Gastrocnemius medialis (tissue), 4 donors: ENCODE measurements at regions not wholly inside any gene's neighbourhood (a gene's known extent, or its start where the extent isn't known, plus 50 kb on each side); places are given as distances from the start of the nearest gene placed in this dataset.
"Not testable (repeated sequence)": the region's sequence is repeated elsewhere in the genome, so short reads cannot be mapped to it uniquely, and the experiment has no call there.

Source experiments
- ATAC-seq, 2 donors: fragments of 150-250 bp; one replicate each; pipeline ENCODE4 v1.9.1; 2016
- DNase-seq, 2 donors: peaks; one replicate each; pipeline ENCODE4 v3.0.0-alpha.2; 2019
- H3K27ac ChIP-seq, 4 donors: fragments of 200-600 bp; sonication (generic); 1 replicate in 1 of 4; 2 replicates in 3 of 4; pipeline ENCODE4 v1.5.1; 2016 to 2018; ENCODE audit warnings: mild to moderate bottlenecking in 2 of 4, moderate library complexity in 1 of 4
- H3K27me3 ChIP-seq, 3 donors: fragments of 200-600 bp; sonication (generic) in 2 of 3; 1 replicate in 1 of 3; 2 replicates in 2 of 3; pipeline versions ENCODE4 v1.5.1 to v1.6.0; 2016 to 2019; ENCODE audit warnings: mild to moderate bottlenecking in 1 of 3, moderate library complexity in 1 of 3
- H3K36me3 ChIP-seq, 2 donors: fragments of 200-600 bp; sonication (generic) in 1 of 2; one replicate each; pipeline ENCODE4 v1.5.1; 2017 to 2018
- H3K4me1 ChIP-seq, 2 donors: fragments of 200-600 bp; sonication (generic) in 1 of 2; one replicate each; pipeline ENCODE4 v1.5.1; 2016 to 2017; ENCODE audit warnings: mild to moderate bottlenecking in 2 of 2
- H3K4me3 ChIP-seq, 4 donors: fragments of 200-600 bp; sonication (generic) in 3 of 4; 1 replicate in 1 of 4; 2 replicates in 3 of 4; pipeline ENCODE4 v1.5.1; 2016 to 2019; ENCODE audit warnings: mild to moderate bottlenecking in 2 of 4
- H3K9me3 ChIP-seq, 3 donors: fragments of 200-600 bp; sonication (generic) in 2 of 3; 1 replicate in 1 of 3; 2 replicates in 2 of 3; pipeline ENCODE4 v1.5.1; 2016 to 2019
- CTCF ChIP-seq, 5 experiments: fragments of 450-650 bp in 3 of 5; fragments of 200-600 bp in 2 of 5; sonication (generic) in 2 of 5; IDR thresholded peaks in 4 of 5; conservative IDR thresholded peaks in 1 of 5; 1 replicate in 4 of 5; 2 replicates in 1 of 5; pipeline ENCODE4 v1.5.1; 2016 to 2019; ENCODE audit warnings: antibody characterized with exemption in 5 of 5, mild to moderate bottlenecking in 3 of 5, moderate library complexity in 3 of 5
- POLR2A ChIP-seq, 2 donors: fragments of 450-650 bp; IDR thresholded peaks; one replicate each; pipeline ENCODE4 v1.6.1; 2017; ENCODE audit warnings: antibody characterized with exemption in 2 of 2, mild to moderate bottlenecking in 2 of 2, moderate library complexity in 2 of 2
- in situ Hi-C, 4 donors: fragments of 200-750 bp; cut with MboI; loops; one replicate each; pipeline versions ENCODE4 v1.15.0 to v1.8.0; 2017; ENCODE audit warnings: low sequenced_read_pairs in 4 of 4
- intact Hi-C: fragments of 100-400 bp; cut with DNase I; formaldehyde crosslinking; loops from one replicate; pipeline ENCODE4 v1.15.1; 2023; ENCODE audit warnings: low total_unique reads

GRCh38 chr18:4921548-4921947, 275.5 kb downstream of the AKAIN1 start:
- ATAC-seq: no peak
- no peak for TF ChIP-seq POLR2A (IDR thresholded peaks at IDR 0.05)
- no peak for TF ChIP-seq CTCF (IDR thresholded peaks at IDR 0.05 in 4 of 5, conservative IDR thresholded peaks at IDR 0.05 in 1 of 5)
- no peaks in the 10 kb centered on the region for H3K9me3 ChIP-seq
- no peaks in the 10 kb centered on the region for H3K27me3 ChIP-seq
- in situ Hi-C loops: no loop called here
- no peaks in the 10 kb centered on the region for H3K4me1 ChIP-seq
- no peaks in the 10 kb centered on the region for H3K36me3 ChIP-seq
- H3K27ac ChIP-seq: no peak overlapping the region
- H3K4me3 ChIP-seq: no peak overlapping the region
- DNase-seq: no peak
- intact Hi-C loops: no loop called here

- H3K27me3 ChIP-seq: not testable (repeated sequence)
These were observed 279.5 kb downstream of the AKAIN1 start for GRCh38 chr18:4917509-4917908.

GRCh38 chr18:4908328-4908727, 288.7 kb downstream of the AKAIN1 start:
- no peaks in the 10 kb centered on the region for H3K4me1 ChIP-seq
- intact Hi-C loops (no loop called here), in situ Hi-C loops (no loop called here)
- TF ChIP-seq CTCF (IDR thresholded peaks at IDR 0.05 in 4 of 5, conservative IDR thresholded peaks at IDR 0.05 in 1 of 5) (no peak), POLR2A (IDR thresholded peaks at IDR 0.05) (no peak)
- no peaks in the 10 kb centered on the region for H3K27me3 ChIP-seq
- DNase-seq: no peak
- H3K36me3 ChIP-seq: no peaks in the 10 kb centered on the region
- no peaks in the 10 kb centered on the region for H3K9me3 ChIP-seq
- ATAC-seq: no peak
- no peak overlapping the region for H3K4me3 ChIP-seq
- H3K27ac ChIP-seq: no peak overlapping the region

More at GRCh38 chr18:4917509-4917908, 279.5 kb downstream of the AKAIN1 start:
- in situ Hi-C loops, ATAC-seq, H3K4me1 ChIP-seq, H3K4me3 ChIP-seq, H3K9me3 ChIP-seq, DNase-seq, H3K27ac ChIP-seq, H3K36me3 ChIP-seq, intact Hi-C loops: not testable (repeated sequence)

- Histone ChIP-seq H3K4me3 (no peak overlapping the region), H3K9me3 (no peaks in the 10 kb centered on the region), H3K27me3 (no peaks in the 10 kb centered on the region), H3K4me1 (no peaks in the 10 kb centered on the region), H3K36me3 (no peaks in the 10 kb centered on the region), H3K27ac (no peak overlapping the region)
- no peak for TF ChIP-seq CTCF (IDR thresholded peaks at IDR 0.05 in 4 of 5, conservative IDR thresholded peaks at IDR 0.05 in 1 of 5)
- TF ChIP-seq POLR2A (IDR thresholded peaks at IDR 0.05): no peak
- ATAC-seq (no peak), DNase-seq (no peak)
- intact Hi-C loops: no loop called here
- in situ Hi-C loops: no loop called here
These were observed 290.2 kb downstream of the AKAIN1 start for GRCh38 chr18:4906856-4907255.

GRCh38 chr18:4888251-4889040, 308.6 kb downstream of the AKAIN1 start:
- TF ChIP-seq POLR2A (IDR thresholded peaks at IDR 0.05) (no peak), CTCF (IDR thresholded peaks at IDR 0.05 in 4 of 5, conservative IDR thresholded peaks at IDR 0.05 in 1 of 5) (no peak)
- Histone ChIP-seq H3K27ac (no peak overlapping the region), H3K9me3 (no peaks in the 10 kb centered on the region), H3K4me3 (no peak overlapping the region), H3K36me3 (no peaks in the 10 kb centered on the region), H3K27me3 (no peaks in the 10 kb centered on the region), H3K4me1 (no peaks in the 10 kb centered on the region)
- intact Hi-C loops: no loop called here
- no peak for ATAC-seq
- in situ Hi-C loops: no loop called here
- no peak for DNase-seq
